ENCODE measurements at regions not wholly inside any gene's neighbourhood (a gene's known extent, or its start where the extent isn't known, plus 50 kb on each side); places are given as distances from the start of the nearest gene placed in this dataset.

GRCh38 chr1:105208581-105208980 is 1458.9 kb downstream of the AMY1C start:
- Histone ChIP-seq H3K27ac (ENCODE audit: insufficient read depth, low read depth, low read length) (no peak overlapping the region), H3K4me2 (ENCODE audit: insufficient read depth, low read length) (no peak overlapping the region), H3K27me3 (ENCODE audit: control insufficient read depth in 2 of 2, insufficient read depth in 2 of 2, low read length in 2 of 2) (no peaks in the 10 kb centered on the region), H3K9ac (replicated peaks; ENCODE audit: extremely low read depth, insufficient read depth, low read length) (no peak overlapping the region), H3K9me1 (replicated peaks; ENCODE audit: control insufficient read depth, extremely low read depth, insufficient read depth, low read length) (no peaks in the 10 kb centered on the region), H3K36me3 (ENCODE audit: control insufficient read depth in 2 of 2, extremely low read depth in 1 of 2, insufficient read depth in 2 of 2, low read length in 2 of 2) (no peaks in the 10 kb centered on the region), H2AFZ (ENCODE audit: low read depth, low read length) (no peak overlapping the region), H3K4me3 (replicated peaks in 1 of 3; ENCODE audit: insufficient read depth in 1 of 3, low read depth in 1 of 3, low read length in 3 of 3) (no peak overlapping the region), H3K4me1 (ENCODE audit: control insufficient read depth, extremely low read depth, insufficient read depth, low read length) (no peaks in the 10 kb centered on the region), H3K79me2 (ENCODE audit: control insufficient read depth, insufficient read depth, low read length) (no peaks in the 10 kb centered on the region), H4K20me1 (replicated peaks; ENCODE audit: control insufficient read depth, extremely low read depth, insufficient read depth, low read length) (no peaks in the 10 kb centered on the region), H3K9me3 (replicated peaks; ENCODE audit: control insufficient read depth, insufficient read depth, low read length) (no peaks in the 10 kb centered on the region)
- TF ChIP-seq POLR2A (IDR thresholded peaks at IDR 0.05; ENCODE audit: low read depth, low read length), result no peak
- FAIRE-seq (no peak), DNase-seq (ENCODE audit: low read depth, low spot score) (no peak)
- no TSS peak for BruUV-seq (replicated peaks)
- intact Hi-C loops (cut with micrococcal nuclease) (no loop called here), dilution Hi-C loops (cut with MboI; ENCODE audit: extremely low pct_ligation_motif_present, low sequenced_read_pairs) (no loop called here)
- POLR2A ChIA-PET, result no interaction called here
- CTCF ChIA-PET, result no interaction called here

DNA sequence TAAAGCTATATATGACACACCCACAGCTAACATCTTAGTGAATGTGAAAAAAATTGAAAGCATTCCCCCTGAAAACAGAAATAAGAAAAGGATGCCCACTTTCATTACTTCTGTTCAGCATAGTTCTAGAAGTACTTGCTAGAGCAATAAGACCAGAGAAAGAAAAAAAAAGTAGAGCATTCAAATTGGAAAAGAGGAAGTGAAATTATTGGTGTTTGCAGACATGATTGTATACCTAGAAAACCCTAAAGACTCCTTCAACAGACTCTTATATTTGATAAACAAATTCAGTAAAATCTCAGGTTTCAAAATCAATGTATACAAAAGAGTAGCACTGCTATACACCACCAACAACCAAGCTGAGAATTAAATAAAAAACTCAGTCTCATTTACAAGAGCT is 1461.0 kb downstream of the AMY1C start:
- Histone ChIP-seq H3K9me1 (replicated peaks; ENCODE audit: control insufficient read depth, extremely low read depth, insufficient read depth, low read length) (no peaks in the 10 kb centered on the region), H3K4me2 (ENCODE audit: insufficient read depth, low read length) (no peak overlapping the region), H3K27me3 (ENCODE audit: control insufficient read depth in 2 of 2, insufficient read depth in 2 of 2, low read length in 2 of 2) (no peaks in the 10 kb centered on the region), H3K9me3 (replicated peaks; ENCODE audit: control insufficient read depth, insufficient read depth, low read length) (no peaks in the 10 kb centered on the region), H3K27ac (ENCODE audit: insufficient read depth, low read depth, low read length) (no peak overlapping the region), H3K9ac (replicated peaks; ENCODE audit: extremely low read depth, insufficient read depth, low read length) (no peak overlapping the region), H3K4me1 (ENCODE audit: control insufficient read depth, extremely low read depth, insufficient read depth, low read length) (no peaks in the 10 kb centered on the region), H3K4me3 (replicated peaks in 1 of 3; ENCODE audit: insufficient read depth in 1 of 3, low read depth in 1 of 3, low read length in 3 of 3) (no peak overlapping the region), H2AFZ (ENCODE audit: low read depth, low read length) (no peak overlapping the region), H4K20me1 (replicated peaks; ENCODE audit: control insufficient read depth, extremely low read depth, insufficient read depth, low read length) (no peaks in the 10 kb centered on the region), H3K36me3 (ENCODE audit: control insufficient read depth in 2 of 2, extremely low read depth in 1 of 2, insufficient read depth in 2 of 2, low read length in 2 of 2) (no peaks in the 10 kb centered on the region), H3K79me2 (ENCODE audit: control insufficient read depth, insufficient read depth, low read length) (no peaks in the 10 kb centered on the region)
- ChIA-PET CTCF (no interaction called here), POLR2A (no interaction called here)
- FAIRE-seq (no peak), DNase-seq (ENCODE audit: low read depth, low spot score) (no peak)
- BruUV-seq (replicated peaks), result no TSS peak
- intact Hi-C loops (cut with micrococcal nuclease), result no loop called here
- dilution Hi-C loops (cut with MboI; ENCODE audit: extremely low pct_ligation_motif_present, low sequenced_read_pairs), result no loop called here
- TF ChIP-seq, protein P1, sequence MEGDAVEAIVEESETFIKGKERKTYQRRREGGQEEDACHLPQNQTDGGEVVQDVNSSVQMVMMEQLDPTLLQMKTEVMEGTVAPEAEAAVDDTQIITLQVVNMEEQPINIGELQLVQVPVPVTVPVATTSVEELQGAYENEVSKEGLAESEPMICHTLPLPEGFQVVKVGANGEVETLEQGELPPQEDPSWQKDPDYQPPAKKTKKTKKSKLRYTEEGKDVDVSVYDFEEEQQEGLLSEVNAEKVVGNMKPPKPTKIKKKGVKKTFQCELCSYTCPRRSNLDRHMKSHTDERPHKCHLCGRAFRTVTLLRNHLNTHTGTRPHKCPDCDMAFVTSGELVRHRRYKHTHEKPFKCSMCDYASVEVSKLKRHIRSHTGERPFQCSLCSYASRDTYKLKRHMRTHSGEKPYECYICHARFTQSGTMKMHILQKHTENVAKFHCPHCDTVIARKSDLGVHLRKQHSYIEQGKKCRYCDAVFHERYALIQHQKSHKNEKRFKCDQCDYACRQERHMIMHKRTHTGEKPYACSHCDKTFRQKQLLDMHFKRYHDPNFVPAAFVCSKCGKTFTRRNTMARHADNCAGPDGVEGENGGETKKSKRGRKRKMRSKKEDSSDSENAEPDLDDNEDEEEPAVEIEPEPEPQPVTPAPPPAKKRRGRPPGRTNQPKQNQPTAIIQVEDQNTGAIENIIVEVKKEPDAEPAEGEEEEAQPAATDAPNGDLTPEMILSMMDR (IDR thresholded peaks at IDR 0.05; ENCODE audit: extremely low read depth in 1 of 2, insufficient read depth in 1 of 2, low read depth in 1 of 2, low read length in 2 of 2), result no peak
- TF ChIP-seq POLR2A (IDR thresholded peaks at IDR 0.05; ENCODE audit: low read depth, low read length) (no peak), FOS (IDR thresholded peaks at IDR 0.05; ENCODE audit: borderline replicate concordance, insufficient read depth, low read length) (no peak), GATA2 (IDR thresholded peaks at IDR 0.05; ENCODE audit: insufficient read depth, insufficient read length, low read depth, low read length) (no peak), POLR2AphosphoS5 (IDR thresholded peaks at IDR 0.05; ENCODE audit: insufficient read depth, low read depth, low read length) (no peak), EZH2 (IDR thresholded peaks at IDR 0.05; ENCODE audit: borderline replicate concordance, low read depth, low read length, severe bottlenecking) (no peak), MYC (IDR thresholded peaks at IDR 0.05; ENCODE audit: low read depth, low read length) (no peak), JUN (IDR thresholded peaks at IDR 0.05; ENCODE audit: borderline replicate concordance, insufficient read depth, insufficient read length, low read depth) (no peak)
- TF ChIP-seq, protein P2, sequence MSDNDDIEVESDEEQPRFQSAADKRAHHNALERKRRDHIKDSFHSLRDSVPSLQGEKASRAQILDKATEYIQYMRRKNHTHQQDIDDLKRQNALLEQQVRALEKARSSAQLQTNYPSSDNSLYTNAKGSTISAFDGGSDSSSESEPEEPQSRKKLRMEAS (IDR thresholded peaks at IDR 0.05; ENCODE audit: insufficient read depth, insufficient read length), result no peak

Data from endothelial cell of umbilical vein (primary cell).